C4-2B (cell line): ENCODE measurements at regions not wholly inside any gene's neighbourhood (a gene's known extent, or its start where the extent isn't known, plus 50 kb on each side); places are given as distances from the start of the nearest gene placed in this dataset.
"Not testable (repeated sequence)": the region's sequence is repeated elsewhere in the genome, so short reads cannot be mapped to it uniquely, and the experiment has no call there.

Experiments used
- H3K27ac ChIP-seq: fragments of 450-650 bp; 2 replicates; pipeline ENCODE4 v1.5.1; 2017
- CTCF ChIP-seq: fragments of 450-650 bp; conservative IDR thresholded peaks from 2 replicates; pipeline ENCODE4 v1.5.1; 2017; ENCODE audit warnings: mild to moderate bottlenecking
- ZFX ChIP-seq: fragments of 450-650 bp; IDR thresholded peaks from 2 replicates; pipeline ENCODE4 v1.6.1; 2017

GRCh38 chr2:35443087-35443486 lies 912.5 kb upstream of the CRIM1 start:
- no peak for TF ChIP-seq ZFX
- no peak for TF ChIP-seq CTCF
- H3K27ac ChIP-seq, result no peak overlapping the region

- not testable (repeated sequence) for H3K27ac ChIP-seq
These were observed 914.0 kb upstream of the CRIM1 start for GRCh38 chr2:35441575-35441974.

GRCh38 chr2:35440308-35440707 lies 915.3 kb upstream of the CRIM1 start:
- not testable (repeated sequence) for H3K27ac ChIP-seq

- H3K27ac ChIP-seq, result not testable (repeated sequence)
These were observed 918.7 kb upstream of the CRIM1 start for GRCh38 chr2:35436893-35437292.

GRCh38 chr2:35428548-35428947 lies 927.0 kb upstream of the CRIM1 start:
- no peak overlapping the region for H3K27ac ChIP-seq
- TF ChIP-seq ZFX (no peak), CTCF (peak; percentile 84)

GRCh38 chr2:35421485-35421884 lies 934.1 kb upstream of the CRIM1 start:
- TF ChIP-seq ZFX (no peak), CTCF (no peak)
- H3K27ac ChIP-seq, result no peak overlapping the region

- no peak for TF ChIP-seq ZFX
- no peak for TF ChIP-seq CTCF
- H3K27ac ChIP-seq, result no peak overlapping the region
These were observed 938.3 kb upstream of the CRIM1 start for GRCh38 chr2:35417293-35417692.

GRCh38 chr2:35416391-35417140 lies 939.0 kb upstream of the CRIM1 start:
- H3K27ac ChIP-seq, result no peak overlapping the region
- TF ChIP-seq ZFX, result no peak
- no peak for TF ChIP-seq CTCF

GRCh38 chr2:35415942-35416341 lies 939.6 kb upstream of the CRIM1 start:
- TF ChIP-seq CTCF, result no peak
- TF ChIP-seq ZFX, result no peak
- H3K27ac ChIP-seq, result no peak overlapping the region
